ENCODE measurements at regions not wholly inside any gene's neighbourhood (a gene's known extent, or its start where the extent isn't known, plus 50 kb on each side); places are given as distances from the start of the nearest gene placed in this dataset.

GRCh38 chr5:171702135-171702770 lies 83.4 kb upstream of the SMIM23 start:
- Mint-ChIP-seq H3K27me3 (ENCODE audit: low read depth) (peaks cover 16% of the 10 kb centered on the region), H3K27ac (ENCODE audit: unreplicated experiment) (no peak overlapping the region), H3K4me1 (ENCODE audit: low read depth) (peaks cover 5% of the 10 kb centered on the region), H3K9me3 (ENCODE audit: low read depth) (no peaks in the 10 kb centered on the region), H3K4me3 (ENCODE audit: unreplicated experiment) (no peak overlapping the region), H3K36me3 (ENCODE audit: low read depth) (no peaks in the 10 kb centered on the region)
- no peak for DNase-seq (ENCODE audit: low spot score)
- no peak for TF ChIP-seq CTCF (IDR thresholded peaks at IDR 0.05)

GRCh38 chr5:171703146-171703545 lies 82.5 kb upstream of the SMIM23 start:
- no peak for DNase-seq (ENCODE audit: low spot score)
- H3K4me1 Mint-ChIP-seq (ENCODE audit: low read depth): peaks cover 5% of the 10 kb centered on the region
- H3K36me3 Mint-ChIP-seq (ENCODE audit: low read depth): no peaks in the 10 kb centered on the region
- H3K9me3 Mint-ChIP-seq (ENCODE audit: low read depth): no peaks in the 10 kb centered on the region
- peaks cover 16% of the 10 kb centered on the region for H3K27me3 Mint-ChIP-seq (ENCODE audit: low read depth)
- no peak overlapping the region for H3K27ac Mint-ChIP-seq (ENCODE audit: unreplicated experiment)
- no peak overlapping the region for H3K4me3 Mint-ChIP-seq (ENCODE audit: unreplicated experiment)
- TF ChIP-seq CTCF (IDR thresholded peaks at IDR 0.05): no peak

DNA sequence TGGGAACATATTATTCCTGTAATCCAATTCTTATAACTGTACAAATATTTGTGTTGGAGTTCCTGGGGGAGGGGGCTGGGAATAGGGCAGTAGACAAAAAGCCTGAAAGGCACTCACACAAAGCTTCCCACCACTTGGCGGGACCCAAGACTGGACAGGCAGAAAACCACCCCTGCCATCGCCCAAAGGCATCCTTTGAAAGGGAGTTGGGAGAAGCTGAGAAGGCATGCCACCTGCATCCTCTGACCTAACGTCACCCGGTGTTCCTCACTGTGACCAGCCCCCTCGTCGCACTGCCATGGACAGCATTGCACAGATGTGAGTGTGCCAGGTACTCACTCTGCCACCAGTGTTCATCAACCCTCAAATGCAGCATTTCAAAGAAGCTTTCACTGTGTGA lies 80.6 kb upstream of the SMIM23 start:
- H3K27me3 Mint-ChIP-seq (ENCODE audit: low read depth): peaks cover 16% of the 10 kb centered on the region
- no peak for TF ChIP-seq CTCF (IDR thresholded peaks at IDR 0.05)
- H3K4me1 Mint-ChIP-seq (ENCODE audit: low read depth): peaks cover 5% of the 10 kb centered on the region
- no peak overlapping the region for H3K4me3 Mint-ChIP-seq (ENCODE audit: unreplicated experiment)
- H3K36me3 Mint-ChIP-seq (ENCODE audit: low read depth): no peaks in the 10 kb centered on the region
- H3K27ac Mint-ChIP-seq (ENCODE audit: unreplicated experiment): no peak overlapping the region
- no peaks in the 10 kb centered on the region for H3K9me3 Mint-ChIP-seq (ENCODE audit: low read depth)
- no peak for DNase-seq (ENCODE audit: low spot score)

DNA sequence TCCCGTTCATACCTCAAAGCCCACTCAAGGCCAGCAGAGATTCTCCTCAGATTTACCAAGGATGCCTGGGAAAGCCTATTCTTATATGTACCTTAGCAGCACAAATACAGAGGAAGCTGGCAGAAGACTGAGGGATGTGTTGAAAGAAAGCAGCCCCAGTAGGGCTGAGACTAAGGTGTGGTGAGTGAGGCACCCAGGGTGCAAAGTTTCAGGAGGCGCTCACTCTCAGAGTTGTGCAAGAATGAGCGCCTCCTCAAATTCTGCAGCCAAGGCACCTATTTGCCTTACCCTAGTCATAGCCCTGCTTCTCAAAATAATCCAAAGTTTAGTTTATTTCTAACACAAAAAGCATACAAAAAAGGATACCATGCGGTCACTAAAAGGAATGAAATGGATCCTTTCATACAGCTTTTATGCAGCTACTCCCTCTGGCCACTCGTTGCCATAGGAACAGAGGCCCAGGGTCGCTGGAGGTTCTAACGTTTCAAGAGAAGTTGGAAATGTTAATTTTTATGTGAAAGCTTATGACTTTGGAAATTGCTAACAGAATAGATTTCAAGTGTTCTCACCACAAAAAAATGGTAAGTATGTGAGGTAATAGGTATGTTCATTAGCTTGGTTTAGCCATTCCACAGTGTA lies 79.7 kb upstream of the SMIM23 start:
- no peak for DNase-seq (ENCODE audit: low spot score)
- no peak for TF ChIP-seq CTCF (IDR thresholded peaks at IDR 0.05)

DNA sequence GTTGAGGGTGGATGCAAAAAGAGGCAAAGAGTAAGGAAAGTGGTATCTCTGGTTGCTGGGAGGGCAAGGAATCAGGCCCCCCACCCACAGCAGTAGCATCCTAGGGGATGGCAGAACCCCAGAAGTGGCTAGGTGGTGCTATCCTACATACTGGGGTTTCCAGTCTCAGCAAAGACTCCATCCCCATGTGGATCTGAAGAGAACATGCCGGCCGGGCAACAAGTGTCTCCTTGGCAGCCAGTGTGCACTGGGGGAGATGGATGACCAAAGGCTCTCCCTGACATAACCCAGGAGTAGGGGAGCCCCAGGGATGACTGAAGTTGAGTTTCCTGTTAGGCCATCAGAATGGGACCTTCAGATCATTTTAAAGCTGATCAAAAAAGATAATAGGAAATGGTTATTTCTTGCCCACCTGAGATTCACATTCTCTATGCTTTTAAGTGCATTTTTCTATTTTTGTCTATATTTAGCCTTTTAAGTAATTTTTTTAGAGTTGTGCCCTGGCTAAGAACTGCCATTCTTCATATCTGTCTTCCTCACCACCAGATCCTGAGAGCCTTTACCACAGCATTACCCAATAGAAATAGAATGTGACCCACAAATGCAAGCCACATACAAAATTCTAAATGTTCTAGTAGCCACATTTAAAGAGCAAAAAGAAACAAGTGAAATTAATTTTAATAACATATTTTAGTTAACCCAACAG lies 78.7 kb upstream of the SMIM23 start:
- no peaks in the 10 kb centered on the region for H3K9me3 Mint-ChIP-seq (ENCODE audit: low read depth)
- no peak overlapping the region for H3K4me3 Mint-ChIP-seq (ENCODE audit: unreplicated experiment)
- H3K4me1 Mint-ChIP-seq (ENCODE audit: low read depth): no peaks in the 10 kb centered on the region
- no peaks in the 10 kb centered on the region for H3K36me3 Mint-ChIP-seq (ENCODE audit: low read depth)
- DNase-seq (ENCODE audit: low spot score): no peak
- TF ChIP-seq CTCF (IDR thresholded peaks at IDR 0.05): no peak
- H3K27ac Mint-ChIP-seq (ENCODE audit: unreplicated experiment): no peak overlapping the region
- peaks cover 10% of the 10 kb centered on the region for H3K27me3 Mint-ChIP-seq (ENCODE audit: low read depth)

More for the DNA sequence above, 79.7 kb upstream of the SMIM23 start:
- Mint-ChIP-seq H3K27me3 (ENCODE audit: low read depth) (peaks cover 16% of the 10 kb centered on the region), H3K4me1 (ENCODE audit: low read depth) (no peaks in the 10 kb centered on the region), H3K27ac (ENCODE audit: unreplicated experiment) (no peak overlapping the region), H3K9me3 (ENCODE audit: low read depth) (no peaks in the 10 kb centered on the region), H3K36me3 (ENCODE audit: low read depth) (no peaks in the 10 kb centered on the region), H3K4me3 (ENCODE audit: unreplicated experiment) (no peak overlapping the region)
